ENCODE measurements at regions not wholly inside any gene's neighbourhood (a gene's known extent, or its start where the extent isn't known, plus 50 kb on each side); places are given as distances from the start of the nearest gene placed in this dataset.

GRCh38 chr7:81624021-81624592 is 145.7 kb downstream of the HGF start (continued):
- peak; percentile 65 for TF ChIP-seq HNF4A (CRISPR knock-in tag; IDR thresholded peaks at IDR 0.05)
- no peak for TF ChIP-seq ZNF598 (CRISPR knock-in tag; IDR thresholded peaks at IDR 0.05; ENCODE audit: borderline replicate concordance)
- TF ChIP-seq CEBPB (IDR thresholded peaks at IDR 0.05; ENCODE audit: borderline replicate concordance, low read depth, low read length): no peak
- TF ChIP-seq ZNF354B (CRISPR knock-in tag; IDR thresholded peaks at IDR 0.05): no peak

- Histone ChIP-seq H3K4me2 (ENCODE audit: low read depth, low read length) (no peak overlapping the region), H3K27ac (ENCODE audit: extremely low read length, insufficient read depth, low read length) (no peak overlapping the region), H4K20me1 (ENCODE audit: insufficient read depth, low read length) (no peaks in the 10 kb centered on the region), H2AFZ (ENCODE audit: low read length) (no peak overlapping the region), H3K79me2 (ENCODE audit: insufficient read depth, low read length) (no peaks in the 10 kb centered on the region), H3K36me3 (replicated peaks in 1 of 2; ENCODE audit: control insufficient read depth in 1 of 2, insufficient read depth in 2 of 2, low read length in 2 of 2) (no peaks in the 10 kb centered on the region), H3K9me3 (ENCODE audit: low read length) (no peaks in the 10 kb centered on the region), H3K4me1 (ENCODE audit: insufficient read depth, low read length) (peaks cover 18% of the 10 kb centered on the region), H3K27me3 (ENCODE audit: control insufficient read depth in 1 of 2, insufficient read depth in 2 of 2, low read length in 2 of 2) (no peaks in the 10 kb centered on the region), H3K9ac (ENCODE audit: insufficient read depth, low read depth, low read length) (no peak overlapping the region), H3K4me3 (replicated peaks in 1 of 3; ENCODE audit: insufficient read depth in 1 of 3, low read depth in 2 of 3, low read length in 3 of 3) (no peak overlapping the region)
- ChIA-PET POLR2A (no interaction called here), CTCF (ENCODE audit: low intra/inter-chr PET ratio, low total read pairs) (no interaction called here)
- intact Hi-C loops (cut with micrococcal nuclease; ENCODE audit: unreplicated experiment) (no loop called here), in situ Hi-C loops (cut with HindIII; ENCODE audit: extremely low pct_ligation_motif_present, low pct_unique_long_range_greater_than_20kb) (no loop called here)
- DNase-seq (ENCODE audit: low spot score) (no peak), FAIRE-seq (no peak), ATAC-seq (no peak)
- 90% methylated on average over 1 of the region's 1 CpG for WGBS (ENCODE audit: low lambda C conversion rate)
- BruUV-seq (replicated peaks): no TSS peak
- TF ChIP-seq KAT7 (CRISPR knock-in tag; IDR thresholded peaks at IDR 0.05; ENCODE audit: borderline replicate concordance): no peak
- TF ChIP-seq ZBTB40 (IDR thresholded peaks at IDR 0.05): no peak
- TF ChIP-seq ZBTB40 (CRISPR knock-in tag; IDR thresholded peaks at IDR 0.05): no peak
- no peak for TF ChIP-seq ZNF772 (CRISPR knock-in tag; IDR thresholded peaks at IDR 0.05)
- TF ChIP-seq NR2C2 (CRISPR knock-in tag; IDR thresholded peaks at IDR 0.05; ENCODE audit: borderline replicate concordance): no peak
- no peak for TF ChIP-seq ZNF619 (CRISPR knock-in tag; IDR thresholded peaks at IDR 0.05)
- no peak for TF ChIP-seq U2AF1 (optimal IDR thresholded peaks at IDR 0.05; ENCODE audit: low read depth, low read length)
- TF ChIP-seq ZNF367 (CRISPR knock-in tag; IDR thresholded peaks at IDR 0.05; ENCODE audit: borderline replicate concordance): no peak
- no peak for TF ChIP-seq FOXK2 (IDR thresholded peaks at IDR 0.05)
- TF ChIP-seq ZNF775 (CRISPR knock-in tag; IDR thresholded peaks at IDR 0.05; ENCODE audit: borderline replicate concordance): no peak
These were observed 146.5 kb downstream of the HGF start for GRCh38 chr7:81623251-81623855.

All from HepG2 (cell line).